Ishikawa (cell line): ENCODE measurements at regions not wholly inside any gene's neighbourhood (a gene's known extent, or its start where the extent isn't known, plus 50 kb on each side); places are given as distances from the start of the nearest gene placed in this dataset.

Experiments
- CEBPB ChIP-seq: IDR thresholded peaks from 2 replicates; pipeline ENCODE4 v1.6.1; 2012
- EGR1 ChIP-seq: IDR thresholded peaks from 2 replicates; pipeline ENCODE4 v1.6.1; 2012
- EP300 ChIP-seq: IDR thresholded peaks from 2 replicates; pipeline ENCODE4 v1.6.1; 2012; ENCODE audit warnings: borderline replicate concordance
- NFIC ChIP-seq: IDR thresholded peaks from 2 replicates; pipeline ENCODE4 v1.6.1; 2012
- RAD21 ChIP-seq: IDR thresholded peaks from 2 replicates; pipeline ENCODE4 v1.6.1; 2012; ENCODE audit warnings: low read depth
- TAF1 ChIP-seq: IDR thresholded peaks from 2 replicates; pipeline ENCODE4 v1.6.1; 2012; ENCODE audit warnings: low read depth, mild to moderate bottlenecking
- TCF12 ChIP-seq: IDR thresholded peaks from 2 replicates; pipeline ENCODE4 v1.6.1; 2012; ENCODE audit warnings: low read depth
- TEAD4 ChIP-seq: IDR thresholded peaks from 2 replicates; pipeline ENCODE4 v1.6.1; 2012
- TF ChIP-seq, protein P1 (sequence below): IDR thresholded peaks from 2 replicates; pipeline ENCODE4 v1.6.1; 2012

DNA sequence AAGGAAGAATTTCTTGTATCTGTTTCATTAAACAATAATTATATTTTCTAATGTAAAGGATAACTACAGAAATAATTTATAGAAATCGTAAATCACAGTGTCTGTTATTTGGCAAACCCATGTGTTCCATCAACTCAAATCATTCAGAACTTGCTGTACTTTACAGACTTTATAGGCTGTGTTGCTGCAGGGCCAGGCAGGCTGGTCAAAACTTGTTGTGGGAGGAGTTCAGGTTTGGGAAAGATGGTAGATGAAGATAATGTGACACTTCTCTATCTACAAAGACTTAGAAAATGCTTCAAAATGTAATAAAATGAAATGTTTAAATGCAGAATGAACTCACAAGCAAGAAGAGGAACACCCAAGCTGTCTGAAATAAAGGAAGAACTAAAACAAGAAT is 183.4 kb downstream of the SEMA6D start:
- TF ChIP-seq EP300 (no peak), TAF1 (no peak), NFIC (no peak), EGR1 (no peak), TCF12 (no peak), CEBPB (no peak), RAD21 (no peak), TEAD4 (no peak)
- TF ChIP-seq, protein P1, sequence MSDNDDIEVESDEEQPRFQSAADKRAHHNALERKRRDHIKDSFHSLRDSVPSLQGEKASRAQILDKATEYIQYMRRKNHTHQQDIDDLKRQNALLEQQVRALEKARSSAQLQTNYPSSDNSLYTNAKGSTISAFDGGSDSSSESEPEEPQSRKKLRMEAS, result no peak
